ENCODE measurements at regions not wholly inside any gene's neighbourhood (a gene's known extent, or its start where the extent isn't known, plus 50 kb on each side); places are given as distances from the start of the nearest gene placed in this dataset.
"Not testable (repeated sequence)": the region's sequence is repeated elsewhere in the genome, so short reads cannot be mapped to it uniquely, and the experiment has no call there.

GRCh38 chr15:77897896-77898406 lies 179.6 kb downstream of the TBC1D2B start:
- H3K9me3 ChIP-seq (ENCODE audit: control insufficient read depth, insufficient read depth, low read depth, low read length): no peaks in the 10 kb centered on the region
- POLR2A ChIA-PET: no interaction called here
- H3K36me3 ChIP-seq (ENCODE audit: control insufficient read depth in 2 of 2, insufficient read depth in 1 of 2, low read length in 2 of 2): no peaks in the 10 kb centered on the region
- CTCF ChIA-PET: interaction anchor here (4.8 kb wide), 1 partner anchor 11 kb away, joined by 48 read pairs; no protein-coding TSS in a partner anchor
- no peak overlapping the region for H3K27ac ChIP-seq (ENCODE audit: extremely low read depth, low read depth, low read length)
- TF ChIP-seq ZNF214 (tag by site-specific recombination; IDR thresholded peaks at IDR 0.05; ENCODE audit: borderline replicate concordance): no peak
- TF ChIP-seq ZNF610 (tag by site-specific recombination; IDR thresholded peaks at IDR 0.05; ENCODE audit: borderline replicate concordance): no peak
- H3K4me1 ChIP-seq (ENCODE audit: control insufficient read depth, insufficient read depth, low read length): no peaks in the 10 kb centered on the region
- H3K4me3 ChIP-seq (ENCODE audit: low read depth, low read length): no peak overlapping the region

- POLR2A ChIA-PET; H3K36me3 ChIP-seq (ENCODE audit: control insufficient read depth in 2 of 2, insufficient read depth in 1 of 2, low read length in 2 of 2); H3K27ac ChIP-seq (ENCODE audit: extremely low read depth, low read depth, low read length); H3K4me3 ChIP-seq (ENCODE audit: low read depth, low read length); H3K4me1 ChIP-seq (ENCODE audit: control insufficient read depth, insufficient read depth, low read length); H3K9me3 ChIP-seq (ENCODE audit: control insufficient read depth, insufficient read depth, low read depth, low read length): not testable (repeated sequence)
- CTCF ChIA-PET: interaction anchor here (1.4 kb wide), 1 partner anchor 11 kb away, joined by 3 read pairs; no protein-coding TSS in a partner anchor
These were observed 180.2 kb downstream of the TBC1D2B start for GRCh38 chr15:77897113-77897895.

GRCh38 chr15:77896147-77897112 lies 181.1 kb downstream of the TBC1D2B start:
- H3K4me1 ChIP-seq (ENCODE audit: control insufficient read depth, insufficient read depth, low read length); H3K27ac ChIP-seq (ENCODE audit: extremely low read depth, low read depth, low read length); H3K4me3 ChIP-seq (ENCODE audit: low read depth, low read length); POLR2A ChIA-PET; H3K36me3 ChIP-seq (ENCODE audit: control insufficient read depth in 2 of 2, insufficient read depth in 1 of 2, low read length in 2 of 2); H3K9me3 ChIP-seq (ENCODE audit: control insufficient read depth, insufficient read depth, low read depth, low read length): not testable (repeated sequence)
- CTCF ChIA-PET: interaction anchor here (1.4 kb wide), 1 partner anchor 12 kb away, joined by 3 read pairs; no protein-coding TSS in a partner anchor

- no peaks in the 10 kb centered on the region for H3K4me1 ChIP-seq (ENCODE audit: control insufficient read depth, insufficient read depth, low read length)
- H3K36me3 ChIP-seq (ENCODE audit: control insufficient read depth in 2 of 2, insufficient read depth in 1 of 2, low read length in 2 of 2): no peaks in the 10 kb centered on the region
- ChIA-PET POLR2A (no interaction called here), CTCF (interaction anchor here (1.4 kb wide), 1 partner anchor 12 kb away, joined by 3 read pairs; no protein-coding TSS in a partner anchor)
- H3K27ac ChIP-seq (ENCODE audit: extremely low read depth, low read depth, low read length): no peak overlapping the region
- H3K4me3 ChIP-seq (ENCODE audit: low read depth, low read length): no peak overlapping the region
- TF ChIP-seq ZNF37A (tag by site-specific recombination; IDR thresholded peaks at IDR 0.05) (no peak), ZNF23 (tag by site-specific recombination; IDR thresholded peaks at IDR 0.05; ENCODE audit: borderline replicate concordance) (no peak), BCL11B (tag by site-specific recombination; IDR thresholded peaks at IDR 0.05; ENCODE audit: low read depth) (no peak), ZNF121 (tag by site-specific recombination; IDR thresholded peaks at IDR 0.05) (no peak), HOXA7 (CRISPR knock-in tag; IDR thresholded peaks at IDR 0.05; ENCODE audit: borderline replicate concordance) (no peak), ZFP41 (tag by site-specific recombination; IDR thresholded peaks at IDR 0.05; ENCODE audit: borderline replicate concordance) (no peak), GFI1B (tag by site-specific recombination; IDR thresholded peaks at IDR 0.05) (no peak), ZNF175 (tag by site-specific recombination; IDR thresholded peaks at IDR 0.05) (no peak), ZNF558 (tag by site-specific recombination; IDR thresholded peaks at IDR 0.05) (no peak), ZBTB17 (tag by site-specific recombination; IDR thresholded peaks at IDR 0.05) (no peak), ZNF555 (tag by site-specific recombination; conservative IDR thresholded peaks at IDR 0.05) (no peak)
- H3K9me3 ChIP-seq (ENCODE audit: control insufficient read depth, insufficient read depth, low read depth, low read length): no peaks in the 10 kb centered on the region
These were observed 181.8 kb downstream of the TBC1D2B start for GRCh38 chr15:77895742-77896141.

GRCh38 chr15:77895145-77895544 lies 182.4 kb downstream of the TBC1D2B start:
- CTCF ChIA-PET: interaction anchor here (0.6 kb wide), 1 partner anchor 161 kb away, joined by 3 read pairs; no protein-coding TSS in a partner anchor
- H3K36me3 ChIP-seq (ENCODE audit: control insufficient read depth in 2 of 2, insufficient read depth in 1 of 2, low read length in 2 of 2); H3K4me3 ChIP-seq (ENCODE audit: low read depth, low read length); H3K27ac ChIP-seq (ENCODE audit: extremely low read depth, low read depth, low read length); H3K4me1 ChIP-seq (ENCODE audit: control insufficient read depth, insufficient read depth, low read length); H3K9me3 ChIP-seq (ENCODE audit: control insufficient read depth, insufficient read depth, low read depth, low read length); POLR2A ChIA-PET: not testable (repeated sequence)

Measured in HEK293 (cell line).